GM19395 (cell line): ENCODE measurements at regions not wholly inside any gene's neighbourhood (a gene's known extent, or its start where the extent isn't known, plus 50 kb on each side); places are given as distances from the start of the nearest gene placed in this dataset.

Experiments
- ATAC-seq: cut with Tn5 transposase; IDR thresholded peaks from one replicate; pipeline ENCODE4 v1.9.1; 2021; ENCODE audit warnings: mild to moderate bottlenecking, moderate library complexity; ENCODE audit not compliant: unreplicated experiment

GRCh38 chr20:20888266-20888656 is 175.8 kb upstream of the RALGAPA2 start:
- ATAC-seq = no peak

GRCh38 chr20:20887593-20888265 is 175.3 kb upstream of the RALGAPA2 start:
- ATAC-seq = no peak

- no peak for ATAC-seq
Observed at GRCh38 chr20:20881808-20882207, 169.4 kb upstream of the RALGAPA2 start.

GRCh38 chr20:20877079-20877478 is 164.6 kb upstream of the RALGAPA2 start:
- ATAC-seq = no peak

- no peak for ATAC-seq
Observed at GRCh38 chr20:20875716-20876115, 163.3 kb upstream of the RALGAPA2 start.

GRCh38 chr20:20872428-20872827 is 160.0 kb upstream of the RALGAPA2 start:
- ATAC-seq = no peak

GRCh38 chr20:20869161-20869775 is 156.8 kb upstream of the RALGAPA2 start:
- ATAC-seq = no peak

GRCh38 chr20:20864351-20865096 is 152.1 kb upstream of the RALGAPA2 start:
- no peak for ATAC-seq

- peak; percentile 96 for ATAC-seq
Observed at GRCh38 chr20:20860078-20860806, 147.8 kb upstream of the RALGAPA2 start.

- ATAC-seq = no peak
Observed at GRCh38 chr20:20859510-20859909, 147.1 kb upstream of the RALGAPA2 start.

- no peak for ATAC-seq
Observed at GRCh38 chr20:20856956-20857355, 144.5 kb upstream of the RALGAPA2 start.

GRCh38 chr20:20856306-20856705 is 143.9 kb upstream of the RALGAPA2 start:
- no peak for ATAC-seq

- no peak for ATAC-seq
Observed at GRCh38 chr20:20851385-20851784, 138.9 kb upstream of the RALGAPA2 start.

- no peak for ATAC-seq
Observed at GRCh38 chr20:20850407-20850806, 138.0 kb upstream of the RALGAPA2 start.

GRCh38 chr20:20849161-20849560 is 136.7 kb upstream of the RALGAPA2 start:
- no peak for ATAC-seq

GRCh38 chr20:20847814-20848213 is 135.4 kb upstream of the RALGAPA2 start:
- no peak for ATAC-seq

- ATAC-seq = no peak
Observed at GRCh38 chr20:20843982-20844381, 131.5 kb upstream of the RALGAPA2 start.

GRCh38 chr20:20839771-20840170 is 127.3 kb upstream of the RALGAPA2 start:
- ATAC-seq = no peak

- no peak for ATAC-seq
Observed at GRCh38 chr20:20837574-20838021, 125.2 kb upstream of the RALGAPA2 start.

GRCh38 chr20:20836836-20837235 is 124.4 kb upstream of the RALGAPA2 start:
- no peak for ATAC-seq

- ATAC-seq = no peak
Observed at GRCh38 chr20:20835897-20836296, 123.5 kb upstream of the RALGAPA2 start.
